CD4-positive, alpha-beta T cell (primary cell): ENCODE measurements at regions not wholly inside any gene's neighbourhood (a gene's known extent, or its start where the extent isn't known, plus 50 kb on each side); places are given as distances from the start of the nearest gene placed in this dataset.

Source experiments
- ATAC-seq: fragments of 200-7000 bp; cut with Tn5 transposase; one replicate; pipeline ENCODE4 v1.10.0; 2022; ENCODE audit warnings: mild to moderate bottlenecking; ENCODE audit not compliant: poor library complexity
- CTCF ChIA-PET: fragments of 350-600 bp; sonication (Branson Sonifier 250); formaldehyde crosslinking; loops from one replicate; lab custom pipeline; 2021; ENCODE audit warnings: antibody characterized with exemption, inconsistent platforms; lab: Charles Lee
- POLR2A ChIA-PET: fragments of 350-600 bp; sonication (Branson Sonifier 250); formaldehyde crosslinking; loops from one replicate; lab custom pipeline; 2021; ENCODE audit warnings: antibody characterized with exemption, inconsistent platforms; lab: Charles Lee
- DNase-seq, 14 experiments: peaks; one replicate each; pipeline ENCODE4 v3.0.0-alpha.2; 2013 to 2020; ENCODE audit warnings: mixed read lengths in 2 of 14
- H3K27ac ChIP-seq, 2 donors: one replicate each; pipeline versions ENCODE4 v1.5.1 to v1.7.0; 2013; ENCODE audit warnings: low read length in 2 of 2, low read depth in 1 of 2, mild to moderate bottlenecking in 1 of 2
- H3K27me3 ChIP-seq, 2 experiments: 1 replicate in 1 of 2; 2 replicates in 1 of 2; pipeline versions ENCODE4 v1.6.1 to v1.7.0; 2013; ENCODE audit warnings: low read length in 2 of 2, control low read depth in 1 of 2, mild to moderate bottlenecking in 1 of 2, moderate library complexity in 1 of 2; ENCODE audit not compliant: insufficient read depth in 2 of 2, control insufficient read depth in 1 of 2
- H3K36me3 ChIP-seq: one replicate; pipeline ENCODE4 v1.6.1; 2013; ENCODE audit warnings: low read length, control low read depth; ENCODE audit not compliant: insufficient read depth
- H3K4me1 ChIP-seq: one replicate; pipeline ENCODE4 v1.6.1; 2013; ENCODE audit warnings: low read length, control low read depth; ENCODE audit not compliant: insufficient read depth
- H3K4me3 ChIP-seq: one replicate; pipeline ENCODE4 v1.5.1; 2013; ENCODE audit warnings: mild to moderate bottlenecking, low read length, moderate library complexity
- H3K9me3 ChIP-seq, 2 experiments: 1 replicate in 1 of 2; 2 replicates in 1 of 2; pipeline versions ENCODE4 v1.6.1 to v1.7.0; 2013; ENCODE audit warnings: low read length in 2 of 2, mild to moderate bottlenecking in 2 of 2, control low read depth in 1 of 2, moderate library complexity in 1 of 2; ENCODE audit not compliant: control insufficient read depth in 1 of 2, insufficient read depth in 1 of 2
- H3K27ac Mint-ChIP-seq: one replicate; pipeline ENCODE4 v1.8.0; 2020; ENCODE audit warnings: mixed read lengths
- H3K27me3 Mint-ChIP-seq: one replicate; pipeline ENCODE4 v1.8.0; 2021; ENCODE audit warnings: mixed read lengths
- H3K36me3 Mint-ChIP-seq: one replicate; pipeline ENCODE4 v1.8.0; 2021; ENCODE audit warnings: low read depth, mixed read lengths
- H3K4me1 Mint-ChIP-seq: one replicate; pipeline ENCODE4 v1.8.0; 2021; ENCODE audit warnings: low read depth, mixed read lengths
- H3K4me3 Mint-ChIP-seq: one replicate; pipeline ENCODE4 v1.8.0; 2020; ENCODE audit warnings: mild to moderate bottlenecking, mixed read lengths
- H3K9me3 Mint-ChIP-seq: one replicate; pipeline ENCODE4 v1.8.0; 2020; ENCODE audit warnings: mixed read lengths
- intact Hi-C, 2 experiments: fragments of 100-400 bp; cut with DNase I in 1 of 2; cut with micrococcal nuclease in 1 of 2; formaldehyde crosslinking; loops; one replicate each; pipeline versions ENCODE4 v1.15.1 to v1.9.0; 2023 to 2025; cut with DNase I, micrococcal nuclease
- TF ChIP-seq, protein P1 (sequence below): fragments of 200-600 bp; IDR thresholded peaks from one replicate; pipeline ENCODE4 v1.8.0; 2022; ENCODE audit warnings: antibody characterized with exemption, mild to moderate bottlenecking

DNA sequence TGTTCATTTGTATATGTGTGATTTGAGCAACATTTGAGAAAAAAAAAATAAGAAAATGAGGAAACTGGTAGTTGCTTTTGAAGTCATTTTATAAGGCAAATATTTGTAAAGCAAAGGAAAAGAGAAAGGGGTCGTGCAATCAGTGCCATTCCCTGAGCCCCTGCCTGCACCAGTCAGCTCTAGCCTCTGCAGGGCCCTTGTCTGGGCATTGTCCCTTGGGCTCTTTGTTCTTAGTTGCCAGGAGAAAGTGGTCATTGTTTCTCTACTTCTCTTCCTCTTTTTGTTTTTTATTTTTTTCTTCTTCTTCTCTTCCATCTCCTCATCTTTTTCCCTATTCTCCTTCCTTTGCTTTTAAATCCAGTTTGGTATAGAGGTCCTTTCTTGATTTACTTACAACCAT is 175.3 kb upstream of the CREB1 start:
- no peaks in the 10 kb centered on the region for H3K9me3 ChIP-seq
- ChIA-PET CTCF (no interaction called here), POLR2A (no interaction called here)
- H3K36me3 ChIP-seq = no peaks in the 10 kb centered on the region
- no peaks in the 10 kb centered on the region for H3K27me3 Mint-ChIP-seq
- no peak overlapping the region for H3K27ac Mint-ChIP-seq
- peaks cover 10% of the 10 kb centered on the region for H3K4me1 Mint-ChIP-seq
- H3K27ac ChIP-seq = no peak overlapping the region
- DNase-seq = no peak
- H3K27me3 ChIP-seq = no peaks in the 10 kb centered on the region
- H3K9me3 Mint-ChIP-seq = peaks cover 3% of the 10 kb centered on the region
- no peaks in the 10 kb centered on the region for H3K36me3 Mint-ChIP-seq
- intact Hi-C loops = loop anchor here in 1 of 2 experiments (5.0 kb wide), 1 partner anchor 307 kb away; no protein-coding TSS in a partner anchor
- ATAC-seq = no peak
- no peak overlapping the region for H3K4me3 ChIP-seq
- H3K4me3 Mint-ChIP-seq = no peak overlapping the region
- H3K4me1 ChIP-seq = no peaks in the 10 kb centered on the region
- TF ChIP-seq, protein P1, sequence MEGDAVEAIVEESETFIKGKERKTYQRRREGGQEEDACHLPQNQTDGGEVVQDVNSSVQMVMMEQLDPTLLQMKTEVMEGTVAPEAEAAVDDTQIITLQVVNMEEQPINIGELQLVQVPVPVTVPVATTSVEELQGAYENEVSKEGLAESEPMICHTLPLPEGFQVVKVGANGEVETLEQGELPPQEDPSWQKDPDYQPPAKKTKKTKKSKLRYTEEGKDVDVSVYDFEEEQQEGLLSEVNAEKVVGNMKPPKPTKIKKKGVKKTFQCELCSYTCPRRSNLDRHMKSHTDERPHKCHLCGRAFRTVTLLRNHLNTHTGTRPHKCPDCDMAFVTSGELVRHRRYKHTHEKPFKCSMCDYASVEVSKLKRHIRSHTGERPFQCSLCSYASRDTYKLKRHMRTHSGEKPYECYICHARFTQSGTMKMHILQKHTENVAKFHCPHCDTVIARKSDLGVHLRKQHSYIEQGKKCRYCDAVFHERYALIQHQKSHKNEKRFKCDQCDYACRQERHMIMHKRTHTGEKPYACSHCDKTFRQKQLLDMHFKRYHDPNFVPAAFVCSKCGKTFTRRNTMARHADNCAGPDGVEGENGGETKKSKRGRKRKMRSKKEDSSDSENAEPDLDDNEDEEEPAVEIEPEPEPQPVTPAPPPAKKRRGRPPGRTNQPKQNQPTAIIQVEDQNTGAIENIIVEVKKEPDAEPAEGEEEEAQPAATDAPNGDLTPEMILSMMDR = no peak

DNA sequence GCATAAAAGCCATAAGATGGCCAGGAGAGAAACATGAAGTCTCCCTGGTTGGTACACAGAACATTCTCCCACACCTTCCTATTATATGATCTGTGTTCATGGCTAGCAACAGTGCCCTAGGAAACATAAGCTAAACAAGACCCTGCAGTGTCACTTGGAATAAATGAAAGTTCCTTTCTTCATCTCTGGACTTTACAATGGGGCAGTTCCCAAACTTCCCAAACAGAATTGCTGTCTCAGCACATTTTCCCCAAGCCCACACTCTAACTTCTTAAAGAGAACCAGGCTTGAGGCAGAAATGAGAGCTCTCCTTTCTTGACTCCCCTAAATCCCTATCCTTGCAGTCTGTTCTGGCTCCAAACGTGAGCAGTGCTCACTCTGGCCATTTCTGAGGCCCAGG is 173.2 kb upstream of the CREB1 start:
- H3K4me3 ChIP-seq = no peak overlapping the region
- ChIA-PET POLR2A (no interaction called here), CTCF (no interaction called here)
- TF ChIP-seq, protein P1 = no peak
- no peak for ATAC-seq
- Mint-ChIP-seq H3K9me3 (no peaks in the 10 kb centered on the region), H3K27ac (no peak overlapping the region), H3K36me3 (no peaks in the 10 kb centered on the region), H3K4me1 (peaks cover 10% of the 10 kb centered on the region), H3K27me3 (no peaks in the 10 kb centered on the region), H3K4me3 (no peak overlapping the region)
- DNase-seq = no peak
- intact Hi-C loops = no loop called here
- H3K36me3 ChIP-seq = no peaks in the 10 kb centered on the region
- no peak overlapping the region for H3K27ac ChIP-seq
- H3K4me1 ChIP-seq = no peaks in the 10 kb centered on the region
- H3K27me3 ChIP-seq = no peaks in the 10 kb centered on the region
- no peaks in the 10 kb centered on the region for H3K9me3 ChIP-seq

DNA sequence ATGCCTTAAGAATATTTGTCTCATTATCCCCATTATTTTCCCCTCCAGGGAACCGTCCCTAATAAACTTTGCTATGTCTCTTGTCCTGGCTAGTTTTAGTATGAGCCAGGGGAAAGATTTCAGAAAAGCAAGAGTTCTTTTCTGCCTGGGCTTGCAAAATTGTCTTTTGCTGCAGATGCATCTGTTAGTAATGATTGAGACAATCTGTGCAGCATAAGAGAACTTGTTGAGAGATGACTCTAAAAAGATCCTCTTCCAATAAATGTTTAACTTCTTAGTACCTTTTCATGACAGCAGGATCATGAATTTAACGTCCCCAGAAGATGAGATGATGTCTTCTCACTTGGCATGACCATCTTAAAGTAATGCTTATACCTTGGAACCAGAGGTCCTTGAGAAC is 172.5 kb upstream of the CREB1 start:
- Histone ChIP-seq H3K4me3 (no peak overlapping the region), H3K36me3 (no peaks in the 10 kb centered on the region), H3K9me3 (no peaks in the 10 kb centered on the region), H3K27ac (no peak overlapping the region), H3K4me1 (no peaks in the 10 kb centered on the region), H3K27me3 (no peaks in the 10 kb centered on the region)
- peaks cover 10% of the 10 kb centered on the region for H3K4me1 Mint-ChIP-seq
- POLR2A ChIA-PET = no interaction called here
- H3K36me3 Mint-ChIP-seq = no peaks in the 10 kb centered on the region
- no peak overlapping the region for H3K27ac Mint-ChIP-seq
- intact Hi-C loops = no loop called here
- no peak for ATAC-seq
- H3K4me3 Mint-ChIP-seq = no peak overlapping the region
- TF ChIP-seq, protein P1 = no peak
- no peak for DNase-seq
- CTCF ChIA-PET = no interaction called here
- H3K9me3 Mint-ChIP-seq = no peaks in the 10 kb centered on the region
- H3K27me3 Mint-ChIP-seq = no peaks in the 10 kb centered on the region
